HG03196 (cell line): ENCODE measurements at regions not wholly inside any gene's neighbourhood (a gene's known extent, or its start where the extent isn't known, plus 50 kb on each side); places are given as distances from the start of the nearest gene placed in this dataset.

Source experiments
- ATAC-seq: cut with Tn5 transposase; IDR thresholded peaks from one replicate; pipeline ENCODE4 v1.9.1; 2021; ENCODE audit not compliant: unreplicated experiment

DNA sequence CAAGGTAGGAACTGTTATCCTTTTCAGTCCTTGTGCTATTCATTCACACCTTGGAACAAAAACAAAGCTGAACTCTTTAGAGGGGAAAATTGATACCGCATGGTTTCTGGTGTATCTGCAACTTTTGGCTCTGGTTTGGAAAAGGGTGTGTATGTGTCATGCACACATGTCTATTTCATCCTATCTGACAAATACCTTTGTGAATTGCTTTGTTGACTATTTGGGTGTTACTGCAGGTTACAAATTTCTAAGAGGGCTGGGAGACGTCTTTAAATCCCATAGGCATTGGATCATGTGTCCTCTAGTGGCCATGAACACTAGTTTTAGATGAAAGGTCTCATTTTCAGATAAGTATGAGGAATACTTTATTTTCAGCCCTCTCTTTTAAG, 59.9 kb upstream of the IFNG-AS1 start:
- ATAC-seq: no peak

- no peak for ATAC-seq
Observed at GRCh38 chr12:67937822-67938221, 51.4 kb upstream of the IFNG-AS1 start.
